GM18868 (cell line): ENCODE measurements at regions not wholly inside any gene's neighbourhood (a gene's known extent, or its start where the extent isn't known, plus 50 kb on each side); places are given as distances from the start of the nearest gene placed in this dataset.

Source experiments
- ATAC-seq: cut with Tn5 transposase; IDR thresholded peaks from one replicate; pipeline ENCODE4 v1.9.1; 2021; ENCODE audit warnings: mild to moderate bottlenecking, moderate library complexity; ENCODE audit not compliant: unreplicated experiment

DNA sequence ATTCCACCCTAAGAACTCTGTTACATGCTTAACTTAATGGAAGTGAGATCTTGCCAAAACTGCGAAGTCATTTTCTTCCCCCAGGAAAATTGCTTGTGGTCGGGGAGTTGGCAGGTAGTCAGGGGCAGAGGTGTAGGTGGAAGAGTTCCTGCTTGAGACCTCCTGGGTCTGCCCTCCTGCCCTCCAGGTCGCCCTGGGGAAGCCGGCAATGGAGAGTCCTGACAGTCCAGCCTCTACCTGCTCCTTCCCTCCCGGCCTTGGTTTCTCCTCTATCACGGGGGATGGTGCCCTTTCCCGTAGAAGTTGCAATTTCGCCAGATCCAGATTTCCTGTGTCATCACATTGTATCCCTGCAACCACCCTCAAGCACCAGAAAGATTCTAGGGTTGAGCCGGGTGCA, 463.8 kb downstream of the MATN1 start:
- no peak for ATAC-seq

DNA sequence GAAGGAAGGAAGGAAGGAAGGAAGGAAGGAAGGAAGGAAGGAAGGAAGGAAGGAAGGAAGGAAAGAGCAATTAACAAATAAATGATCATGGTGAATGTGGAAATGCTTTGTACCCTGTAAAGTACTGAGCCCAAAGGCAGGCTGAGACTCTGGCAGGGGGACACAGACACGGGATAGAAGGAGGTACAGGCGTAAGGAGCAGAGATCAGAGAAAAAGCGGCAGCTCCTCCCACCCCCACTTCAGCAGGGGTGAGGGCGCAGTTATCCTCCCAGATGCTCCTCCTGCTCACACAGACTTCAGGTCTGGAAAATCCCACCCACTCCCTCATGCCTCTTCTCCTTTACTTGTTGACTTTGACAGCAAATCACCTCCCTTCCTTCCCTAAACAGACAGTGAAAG, 464.5 kb downstream of the MATN1 start:
- ATAC-seq: no peak

DNA sequence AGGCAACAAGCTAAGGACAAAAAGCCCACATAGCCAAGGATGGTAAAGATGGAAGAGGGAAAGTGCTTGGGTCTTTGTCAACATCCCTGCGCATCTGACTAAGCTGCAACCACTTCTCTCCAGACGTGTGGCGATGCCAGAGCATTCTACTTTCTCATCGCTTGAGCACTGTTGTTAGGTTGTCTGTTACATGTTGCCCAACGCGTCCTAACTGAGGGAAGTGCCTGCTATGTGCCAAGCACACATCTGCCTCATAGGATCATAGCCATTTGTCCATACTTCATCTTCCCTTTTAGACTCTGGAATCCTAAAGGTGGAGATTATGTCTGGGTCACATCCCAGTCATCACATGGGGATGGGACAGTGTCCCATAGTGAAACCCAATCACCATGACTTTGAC, 464.9 kb downstream of the MATN1 start:
- ATAC-seq: no peak

DNA sequence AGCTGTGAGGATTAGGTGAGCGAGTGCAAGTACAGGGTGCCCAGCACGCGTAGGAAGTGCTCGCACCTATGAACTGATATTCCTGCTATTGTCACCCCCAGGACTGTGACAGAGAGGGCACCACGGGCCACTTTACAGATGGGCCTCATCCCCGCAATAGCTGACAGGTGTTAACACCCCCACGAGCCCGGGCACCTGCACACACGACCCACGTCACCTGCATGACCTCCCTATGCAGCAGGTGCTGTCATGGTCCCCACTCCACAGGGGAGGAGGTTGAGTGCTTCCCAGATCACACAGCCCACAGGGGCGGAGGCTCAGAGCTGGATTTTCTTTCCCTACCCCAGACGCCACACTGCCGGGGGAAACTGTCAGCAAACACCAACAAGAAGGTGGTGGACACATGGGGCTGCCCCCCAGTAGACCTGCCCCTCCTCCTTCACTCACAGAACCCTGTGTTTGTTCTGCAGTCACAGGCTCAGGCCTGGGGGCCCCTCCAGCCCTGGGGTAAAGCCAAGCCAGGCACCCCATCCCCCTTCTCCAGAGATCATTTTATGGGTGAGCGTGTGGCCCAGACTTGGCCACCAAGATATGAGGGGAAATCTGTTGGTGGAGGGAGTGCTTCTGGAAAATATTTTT, 465.5 kb downstream of the MATN1 start:
- ATAC-seq: no peak

DNA sequence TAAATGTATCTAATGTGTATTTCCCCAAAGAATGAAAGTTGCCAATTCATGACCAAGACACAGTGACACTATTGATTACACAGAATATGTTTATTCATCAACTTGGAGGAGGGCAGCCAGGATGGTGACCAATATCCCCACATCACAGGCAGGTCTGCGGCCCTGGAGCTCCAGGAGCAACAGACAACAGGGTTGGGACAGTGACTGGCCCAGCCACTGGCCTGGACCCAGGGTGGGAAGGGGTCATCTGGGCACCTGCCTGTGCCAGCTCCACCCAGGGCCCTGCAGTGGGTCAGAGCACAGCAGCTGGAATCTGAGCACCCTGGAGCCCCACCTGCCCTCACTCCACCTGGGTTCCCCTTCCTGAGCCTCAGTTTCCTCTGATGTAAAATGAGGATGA, 466.1 kb downstream of the MATN1 start:
- ATAC-seq: no peak

DNA sequence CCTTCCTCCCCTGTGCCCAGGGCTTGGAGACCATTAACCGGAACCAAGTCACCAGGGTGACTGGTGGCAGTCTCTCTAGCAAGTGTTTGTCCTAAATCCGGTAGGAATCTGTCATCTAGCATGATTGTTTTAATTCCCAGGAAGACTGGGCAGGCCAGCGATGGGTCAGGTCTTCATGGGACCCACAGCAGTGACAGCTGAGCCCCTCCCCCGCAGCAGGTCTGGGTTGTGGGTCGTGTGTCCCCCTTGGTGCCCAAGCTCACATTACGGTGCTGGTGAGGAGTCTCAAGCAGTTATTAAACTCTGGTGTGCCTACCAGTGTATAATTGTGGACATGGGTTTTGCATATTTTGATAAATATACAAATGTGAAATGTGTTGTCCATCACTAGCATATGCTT, 466.5 kb downstream of the MATN1 start:
- ATAC-seq: no peak

DNA sequence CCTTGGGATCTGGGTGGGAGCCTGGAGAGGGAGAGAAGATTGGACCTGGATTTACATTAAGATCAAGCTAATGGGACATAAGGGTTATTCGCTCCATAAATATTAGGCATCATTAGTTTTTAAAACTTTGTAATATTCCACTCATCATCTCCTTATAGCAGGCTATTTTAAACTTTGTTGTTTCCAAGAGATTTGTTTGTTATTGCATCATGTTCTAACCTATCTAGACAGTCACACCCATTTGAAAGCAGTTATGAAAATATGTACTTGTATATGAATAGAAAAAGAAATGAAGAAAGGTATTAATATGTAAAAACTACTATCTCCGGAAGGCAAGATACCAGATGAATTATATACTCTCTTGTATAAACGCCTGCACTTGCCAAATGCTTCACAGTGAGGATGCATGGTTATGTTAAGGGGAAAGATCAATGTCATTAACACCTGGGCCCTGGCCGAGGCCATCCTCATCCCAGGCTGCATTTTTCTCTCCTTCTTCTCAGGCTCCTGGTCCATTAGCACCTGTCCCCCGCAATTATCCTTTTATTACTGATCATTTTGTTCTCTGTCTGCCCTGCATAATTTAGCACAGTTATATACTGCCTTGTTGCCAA, 468.2 kb downstream of the MATN1 start:
- no peak for ATAC-seq

DNA sequence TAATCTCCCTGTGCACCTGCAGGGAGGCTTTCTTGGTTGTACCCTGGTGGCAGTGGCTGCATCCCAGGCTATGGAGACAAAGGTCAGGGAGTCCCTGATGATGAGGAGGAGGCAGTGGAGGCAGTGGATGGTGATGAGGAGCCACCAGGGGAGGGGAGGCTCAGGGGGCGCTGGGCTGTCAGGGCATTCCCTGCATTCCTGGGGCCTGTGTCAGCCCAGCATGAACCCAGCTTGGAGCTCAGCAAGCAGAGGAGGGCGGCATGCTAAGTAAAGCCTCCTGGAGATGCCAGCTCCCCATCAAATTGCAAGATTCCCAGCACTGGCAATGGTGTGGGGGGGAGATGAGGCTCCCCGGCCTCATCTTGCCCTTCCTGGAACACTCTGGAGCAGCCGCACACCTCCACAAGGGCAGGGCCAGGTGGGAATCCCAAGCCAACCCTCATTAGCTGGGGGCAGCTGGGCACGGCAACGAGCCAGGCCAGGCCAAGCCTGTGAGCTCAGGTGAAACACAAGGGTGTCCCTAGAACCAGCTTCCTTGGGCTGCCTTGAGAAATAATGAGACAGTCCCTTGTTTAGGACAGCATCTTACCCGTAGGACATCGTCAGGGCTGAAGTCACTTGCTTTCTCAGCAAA, 469.5 kb downstream of the MATN1 start:
- no peak for ATAC-seq

DNA sequence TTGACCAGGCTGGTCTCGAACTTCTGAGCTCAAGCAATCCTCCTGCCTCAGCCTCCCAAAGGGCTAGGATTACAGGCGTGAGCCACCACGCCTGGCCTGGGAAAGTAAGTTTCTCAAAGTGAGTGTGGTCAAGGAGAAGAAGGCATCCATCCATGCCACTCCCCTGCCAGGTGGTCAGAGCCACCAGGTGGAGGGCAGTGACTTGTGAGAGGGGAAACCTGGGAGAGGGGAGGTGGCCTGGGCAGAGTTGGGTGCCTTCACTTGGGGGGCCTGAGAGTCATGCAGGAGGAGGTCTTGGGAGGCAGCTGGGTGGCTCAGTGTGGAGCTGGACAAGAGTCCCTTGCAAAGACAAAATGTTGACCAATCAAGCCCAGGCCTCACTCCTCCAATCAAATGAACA, 470.0 kb downstream of the MATN1 start:
- ATAC-seq: no peak

DNA sequence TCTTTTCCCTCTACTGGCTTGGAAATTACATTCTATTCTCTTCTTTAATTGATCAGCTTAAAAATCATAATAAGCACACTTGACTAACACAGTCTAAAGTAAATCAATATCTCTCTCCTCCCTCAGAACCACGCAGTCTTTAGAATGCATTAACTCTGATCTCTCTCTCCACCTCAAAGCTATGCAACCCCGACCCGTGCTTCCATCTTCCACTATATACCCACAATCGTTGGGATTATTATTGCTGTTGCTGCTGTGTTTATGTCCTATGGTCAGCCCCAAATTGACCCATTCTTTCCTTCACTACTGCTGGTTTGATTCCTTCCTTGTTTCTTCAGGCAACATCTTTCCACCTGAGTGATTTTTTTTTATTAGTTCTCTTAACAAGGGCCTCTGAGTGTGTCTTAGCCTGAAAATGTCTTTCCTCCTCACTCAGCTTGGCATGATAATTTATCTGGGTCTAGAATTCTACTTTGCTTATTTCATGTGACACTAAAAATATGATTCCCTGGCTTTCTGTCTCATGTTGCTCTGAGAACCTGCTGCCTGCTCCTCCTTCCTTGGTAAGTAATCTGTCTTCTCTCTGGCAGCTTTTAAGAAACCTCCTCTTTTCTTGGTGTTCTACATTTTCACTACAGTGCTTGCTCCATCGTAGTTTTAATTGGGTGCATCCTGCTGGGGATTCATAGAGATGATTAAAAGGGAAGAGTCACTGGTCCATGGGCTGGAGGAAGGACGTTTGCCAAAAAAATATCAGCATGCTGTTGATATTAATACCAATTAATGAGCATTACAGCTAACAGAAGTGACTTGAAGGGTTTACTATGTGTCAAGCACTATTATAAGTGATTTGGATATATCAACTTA, 472.2 kb downstream of the MATN1 start:
- ATAC-seq: no peak

DNA sequence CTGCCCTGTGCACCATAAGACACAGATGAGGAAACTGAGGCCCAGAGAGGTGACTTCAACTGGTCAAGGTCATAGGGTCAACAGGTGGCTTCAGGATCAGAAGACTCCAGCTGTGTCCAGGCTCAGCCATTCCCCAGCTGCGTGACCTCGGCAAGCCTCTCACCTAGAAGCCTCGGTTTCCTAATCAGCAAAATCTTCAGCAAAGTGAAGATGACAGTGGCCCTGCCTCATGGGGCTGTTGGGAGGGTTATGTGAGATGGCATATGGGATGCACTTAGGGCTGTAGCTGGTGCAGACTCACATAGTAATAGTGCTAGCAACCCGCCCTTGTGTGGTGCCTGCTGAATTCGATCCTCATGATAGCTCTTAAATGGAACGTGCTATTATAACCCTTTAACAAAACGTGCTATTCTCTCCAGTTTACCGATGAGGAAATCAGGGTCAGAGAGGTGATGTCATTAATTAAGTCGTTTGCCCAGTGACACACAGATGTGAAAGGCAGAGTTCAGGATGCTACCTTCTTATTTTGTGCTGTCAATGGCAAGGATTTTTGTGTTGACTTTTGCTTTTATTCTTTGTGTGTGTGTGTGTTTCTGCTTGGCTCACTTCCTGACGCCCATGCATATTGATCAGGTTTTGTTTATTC, 472.9 kb downstream of the MATN1 start:
- no peak for ATAC-seq

DNA sequence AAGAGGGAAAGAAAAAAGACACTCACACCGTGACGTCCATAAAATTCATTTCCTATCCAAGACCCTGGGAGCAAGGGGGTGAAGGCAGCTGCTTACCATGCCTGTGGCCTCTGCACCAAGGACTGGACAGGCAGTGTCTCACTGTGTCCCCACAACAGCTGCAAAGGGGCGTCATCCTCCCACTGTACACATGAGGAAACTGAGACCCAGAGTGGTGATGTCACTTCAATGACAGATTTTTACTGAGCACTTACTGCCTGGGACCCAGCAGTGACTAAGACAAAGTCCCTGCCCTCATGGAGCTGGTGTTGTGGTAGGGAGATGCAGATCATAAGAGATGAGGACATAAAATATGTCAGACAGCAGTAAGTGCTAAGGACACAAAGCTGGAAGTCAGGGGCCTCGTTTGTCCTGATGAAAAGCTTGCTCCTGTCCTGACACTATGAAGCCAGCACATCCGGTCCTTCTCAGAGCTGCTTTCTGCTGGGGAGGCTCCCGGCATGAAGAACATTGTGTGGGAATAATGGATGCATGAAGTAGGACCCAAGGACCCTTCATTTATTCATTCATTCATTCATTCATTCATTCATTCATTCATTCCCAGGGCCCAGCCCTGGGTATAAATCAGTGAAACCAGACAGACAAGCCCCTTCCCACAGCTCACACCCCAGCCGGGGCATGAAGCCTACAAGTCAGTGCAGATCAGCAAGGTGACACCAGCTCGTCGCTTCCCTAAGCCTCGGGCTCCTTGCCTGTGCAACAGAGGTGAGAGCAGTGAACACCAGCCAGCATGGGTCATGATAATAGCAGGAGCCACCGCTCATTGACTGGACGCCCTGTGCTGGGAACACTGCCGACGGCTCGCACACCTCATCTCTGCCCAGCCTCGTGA, 473.7 kb downstream of the MATN1 start:
- no peak for ATAC-seq

DNA sequence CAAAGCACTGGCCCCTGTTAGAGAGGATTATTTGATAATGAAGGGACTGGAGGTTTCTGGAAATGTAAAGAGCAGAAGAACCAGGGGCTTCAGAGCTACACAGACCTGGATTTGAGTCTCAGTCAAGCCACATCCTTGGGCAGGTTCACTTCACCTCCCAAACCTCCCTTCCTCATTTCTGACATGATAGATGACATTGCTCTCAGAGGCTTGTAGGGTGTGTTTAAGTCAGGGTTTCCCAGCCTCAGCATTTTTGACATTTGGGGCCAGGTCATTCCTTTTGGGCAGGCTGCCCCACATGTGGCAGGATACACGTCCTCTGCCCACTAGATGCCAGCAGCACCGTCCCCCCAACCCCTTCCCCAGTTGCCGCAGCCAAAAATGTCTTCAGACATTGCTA, 474.6 kb downstream of the MATN1 start:
- no peak for ATAC-seq

DNA sequence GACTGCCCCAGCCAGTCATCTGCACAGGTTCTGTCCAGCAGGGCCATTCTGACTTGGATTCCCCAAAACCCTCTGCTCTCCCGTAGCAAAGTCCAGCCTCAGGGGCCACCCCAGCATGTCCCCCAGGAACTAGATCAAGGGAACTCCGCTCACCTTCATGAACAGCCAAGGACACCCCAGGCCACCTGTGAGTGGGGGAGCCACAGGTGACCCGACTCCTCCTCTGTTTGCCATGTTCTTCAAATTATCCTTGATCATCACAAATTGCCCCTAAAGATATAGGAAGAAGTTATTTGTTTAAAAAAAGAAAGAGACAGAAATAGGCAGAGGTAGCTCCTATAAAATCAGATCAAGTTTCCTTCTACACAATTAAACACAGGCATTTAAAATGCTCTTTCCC, 475.0 kb downstream of the MATN1 start:
- no peak for ATAC-seq

DNA sequence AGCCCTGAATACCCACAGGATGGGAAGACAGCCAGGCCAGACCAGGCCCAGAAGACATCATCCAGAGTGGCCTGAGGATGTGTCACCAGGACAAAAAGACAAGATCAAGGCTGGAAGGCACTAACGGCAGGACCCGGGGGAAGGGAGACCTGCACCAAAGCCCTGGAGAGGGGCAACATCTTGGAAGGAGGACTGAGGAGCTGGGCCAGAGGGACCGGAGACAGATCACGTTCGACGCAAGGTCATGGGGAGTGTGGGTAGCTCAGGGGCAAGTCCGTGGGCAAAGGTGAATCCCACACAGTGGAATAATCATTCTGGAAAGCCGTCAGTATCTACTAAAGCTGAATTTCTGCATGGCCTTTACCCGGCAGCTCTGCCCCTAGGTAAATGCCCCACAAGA, 478.6 kb downstream of the MATN1 start:
- ATAC-seq: no peak

DNA sequence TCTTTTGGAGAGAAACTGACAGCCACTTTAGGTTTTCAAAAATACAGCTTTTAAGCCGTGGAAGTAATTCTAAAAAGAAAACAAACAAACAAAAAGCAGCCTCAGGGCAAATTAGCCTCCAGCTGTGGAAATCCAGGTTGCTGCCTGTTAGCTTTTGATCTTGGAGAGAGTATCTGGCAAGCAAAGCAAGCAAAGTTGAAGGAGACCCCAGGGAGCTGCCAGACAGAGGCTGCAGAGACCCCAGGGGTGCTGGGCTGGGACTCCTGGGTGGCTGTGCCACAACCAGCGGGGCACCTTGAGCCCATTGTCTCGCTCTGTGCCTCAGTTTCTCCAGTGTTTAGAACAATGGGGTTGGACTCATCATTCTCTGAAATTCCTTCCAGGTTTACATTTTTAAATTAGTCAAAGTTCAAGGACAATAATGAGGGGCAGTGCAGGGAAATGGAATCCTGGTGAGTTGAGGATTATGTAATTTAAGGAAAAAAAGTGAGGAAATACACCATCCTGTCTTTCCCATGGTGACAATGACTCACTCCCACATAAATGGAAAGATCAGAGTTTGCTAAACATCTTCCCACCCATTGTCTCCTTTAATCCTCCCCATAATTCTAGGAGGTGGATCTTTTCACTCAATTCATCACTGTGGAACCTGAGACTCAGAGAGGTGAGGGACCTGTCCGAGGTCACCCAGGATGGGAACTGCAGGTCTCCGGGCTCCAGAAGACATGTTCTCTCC, 480.5 kb downstream of the MATN1 start:
- no peak for ATAC-seq

DNA sequence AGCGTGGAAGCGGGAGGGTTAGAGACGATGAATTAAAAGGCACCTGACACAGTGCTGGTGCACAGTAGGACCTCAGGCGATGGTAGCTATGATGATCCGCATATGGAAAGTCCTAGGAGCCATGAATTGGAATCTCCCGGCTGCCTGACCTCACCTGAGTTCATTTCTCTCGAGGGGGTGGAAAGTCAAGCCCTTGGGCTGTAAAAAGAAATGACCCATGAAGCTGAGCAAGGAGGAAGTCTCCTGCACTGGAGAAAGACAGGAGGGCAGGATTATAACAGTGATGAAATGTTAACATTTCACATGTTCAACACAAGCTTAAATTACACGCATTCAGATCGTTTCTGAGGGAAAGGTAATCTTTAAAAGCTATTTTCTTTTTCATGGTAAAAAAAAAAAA, 481.2 kb downstream of the MATN1 start:
- no peak for ATAC-seq

DNA sequence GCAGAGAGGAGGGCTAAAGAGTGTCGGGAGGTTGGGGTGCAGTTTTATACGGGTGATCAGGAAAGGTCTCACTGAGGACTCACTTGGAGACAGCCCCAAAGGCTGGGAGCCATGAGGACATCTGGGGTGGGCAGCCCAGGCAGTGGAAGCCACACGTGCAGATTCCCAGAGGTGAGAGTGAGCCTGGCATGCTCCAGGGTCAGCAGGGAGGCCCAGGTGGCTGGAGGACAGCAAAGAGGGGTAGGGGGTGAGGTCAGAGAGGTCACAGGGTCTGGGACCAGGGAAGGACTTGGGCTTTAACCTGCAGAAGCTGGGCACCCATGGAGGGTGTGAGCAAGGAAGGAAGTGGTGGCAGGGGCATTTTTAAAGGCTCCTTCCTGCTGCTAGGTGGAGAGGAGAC, 481.7 kb downstream of the MATN1 start:
- ATAC-seq: no peak

DNA sequence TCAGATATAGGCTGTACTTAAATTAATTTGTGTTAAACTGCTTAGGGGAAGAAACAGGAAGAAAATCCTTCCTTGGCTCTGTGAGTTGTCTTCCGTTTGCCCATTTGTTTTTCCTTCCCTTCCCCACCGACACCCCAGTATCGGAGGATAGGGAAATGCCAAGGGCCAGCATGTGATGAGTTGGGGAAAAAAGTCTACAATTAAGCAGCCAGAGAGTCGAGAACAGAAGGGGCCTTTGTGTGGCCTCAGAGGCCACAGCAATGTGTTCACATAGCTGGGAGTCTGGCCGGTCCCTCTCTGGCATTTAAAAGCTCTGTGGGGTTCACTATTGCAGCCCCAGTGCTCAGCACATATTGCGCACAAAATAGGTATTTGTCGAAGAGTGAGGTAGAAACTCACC, 489.3 kb downstream of the MATN1 start:
- ATAC-seq: no peak
